Left colon (tissue), 2 donors: ENCODE measurements at regions not wholly inside any gene's neighbourhood (a gene's known extent, or its start where the extent isn't known, plus 50 kb on each side); places are given as distances from the start of the nearest gene placed in this dataset.
"Not testable (repeated sequence)": the region's sequence is repeated elsewhere in the genome, so short reads cannot be mapped to it uniquely, and the experiment has no call there.

Experiments
- ATAC-seq: fragments of 200-7000 bp; cut with Tn5 transposase; one replicate; pipeline ENCODE4 v1.9.1; 2020; ENCODE audit warnings: mild to moderate bottlenecking, moderate library complexity
- DNase-seq, 2 donors: peaks; one replicate each; pipeline ENCODE4 v3.0.0-alpha.2; 2020
- intact Hi-C, 2 donors: fragments of 100-400 bp; cut with DNase I in 1 of 2; cut with micrococcal nuclease in 1 of 2; formaldehyde crosslinking; loops; one replicate each; pipeline versions ENCODE4 v1.11.2 to v1.14.0; 2022; cut with DNase I, micrococcal nuclease
- donor health status: DM: no; HTN: no; CAD: no.
- donor health status: DM: yes; HTN: yes; CAD: no.

GRCh38 chr16:59148056-59148768 is 414.1 kb upstream of the GOT2 start:
- no peak for DNase-seq

GRCh38 chr16:59146140-59146539 is 412.0 kb upstream of the GOT2 start:
- intact Hi-C loops = no loop called here
- no peak for ATAC-seq
- no peak for DNase-seq

More at GRCh38 chr16:59148056-59148768, 414.1 kb upstream of the GOT2 start:
- ATAC-seq = no peak
- intact Hi-C loops = no loop called here

GRCh38 chr16:59144841-59145240 is 410.7 kb upstream of the GOT2 start:
- ATAC-seq (no peak), DNase-seq (no peak)
- intact Hi-C loops = no loop called here

- ATAC-seq (no peak), DNase-seq (no peak)
- intact Hi-C loops = no loop called here
Measured at GRCh38 chr16:59144326-59144725, 410.2 kb upstream of the GOT2 start.

GRCh38 chr16:59126486-59126885 is 392.4 kb upstream of the GOT2 start:
- DNase-seq (no peak), ATAC-seq (no peak)
- intact Hi-C loops = no loop called here

- no peak for DNase-seq
- intact Hi-C loops = no loop called here
- ATAC-seq = no peak
Measured at GRCh38 chr16:59124056-59124455, 389.9 kb upstream of the GOT2 start.

- ATAC-seq (no peak), DNase-seq (no peak)
- intact Hi-C loops = no loop called here
Measured at GRCh38 chr16:59123479-59123878, 389.4 kb upstream of the GOT2 start.

GRCh38 chr16:59122262-59122537 is 388.1 kb upstream of the GOT2 start:
- ATAC-seq (no peak), DNase-seq (no peak)
- intact Hi-C loops = no loop called here

GRCh38 chr16:59121411-59122261 is 387.5 kb upstream of the GOT2 start:
- ATAC-seq = no peak
- intact Hi-C loops = no loop called here
- no peak for DNase-seq

GRCh38 chr16:59116744-59117143 is 382.6 kb upstream of the GOT2 start:
- intact Hi-C loops = no loop called here
- ATAC-seq = no peak
- no peak for DNase-seq

GRCh38 chr16:59114790-59115189 is 380.7 kb upstream of the GOT2 start:
- ATAC-seq = no peak

GRCh38 chr16:59113004-59113670 is 379.0 kb upstream of the GOT2 start:
- intact Hi-C loops = no loop called here
- no peak for ATAC-seq

More at GRCh38 chr16:59114790-59115189, 380.7 kb upstream of the GOT2 start:
- intact Hi-C loops = no loop called here
- no peak for DNase-seq

GRCh38 chr16:59111280-59111679 is 377.2 kb upstream of the GOT2 start:
- intact Hi-C loops = no loop called here
- DNase-seq = no peak

More at GRCh38 chr16:59113004-59113670, 379.0 kb upstream of the GOT2 start:
- no peak for DNase-seq

GRCh38 chr16:59108374-59108773 is 374.3 kb upstream of the GOT2 start:
- intact Hi-C loops = no loop called here
- no peak for DNase-seq
- no peak for ATAC-seq

More at GRCh38 chr16:59111280-59111679, 377.2 kb upstream of the GOT2 start:
- ATAC-seq = no peak

- intact Hi-C loops, ATAC-seq, DNase-seq: not testable (repeated sequence)
Measured at GRCh38 chr16:59096682-59097081, 362.6 kb upstream of the GOT2 start.

GRCh38 chr16:59090541-59090940 is 356.4 kb upstream of the GOT2 start:
- DNase-seq = no peak
- no peak for ATAC-seq
- intact Hi-C loops = no loop called here

GRCh38 chr16:59088431-59088830 is 354.3 kb upstream of the GOT2 start:
- intact Hi-C loops = no loop called here
- DNase-seq (no peak), ATAC-seq (no peak)

GRCh38 chr16:59087641-59088040 is 353.5 kb upstream of the GOT2 start:
- intact Hi-C loops = no loop called here
- ATAC-seq (no peak), DNase-seq (no peak)

- intact Hi-C loops = no loop called here
- ATAC-seq (no peak), DNase-seq (no peak)
Measured at GRCh38 chr16:59067205-59067604, 333.1 kb upstream of the GOT2 start.

- intact Hi-C loops = no loop called here
- ATAC-seq (no peak), DNase-seq (no peak)
Measured at GRCh38 chr16:59060207-59060606, 326.1 kb upstream of the GOT2 start.
